SK-N-SH (cell line): ENCODE measurements at regions not wholly inside any gene's neighbourhood (a gene's known extent, or its start where the extent isn't known, plus 50 kb on each side); places are given as distances from the start of the nearest gene placed in this dataset.

Experiments used
- CTCF ChIA-PET: fragments of 300-600, 350-600 bp; formaldehyde crosslinking; extraction: SDS; loops from one replicate; lab custom pipeline; 2021; lab: Yijun Ruan, JAX
- POLR2A ChIA-PET: fragments of 350-600 bp; sonication (Branson Sonifier 250); formaldehyde crosslinking; extraction: SDS; loops from one replicate; lab custom pipeline; 2020; ENCODE audit warnings: antibody characterized with exemption, inconsistent platforms; lab: Yijun Ruan, JAX
- DNase-seq: peaks from one replicate; pipeline ENCODE4 v3.0.0; 2012
- H2AFZ ChIP-seq: fragments of 200-600 bp; sonication (generic); 2 replicates; pipeline ENCODE4 v1.8.1; 2016; ENCODE audit warnings: antibody characterized with exemption, mild to moderate bottlenecking, low read depth
- H3F3A ChIP-seq: fragments of 200-600 bp; sonication (generic); replicated peaks from 2 replicates; pipeline ENCODE3; 2016; ENCODE audit warnings: antibody characterized with exemption, mild to moderate bottlenecking; ENCODE audit not compliant: insufficient read depth
- H3K27ac ChIP-seq, 2 experiments: fragments of 200-500 bp in 1 of 2; fragments of 200-600 bp in 1 of 2; sonication (Bioruptor generic) in 1 of 2; sonication (generic), shearing (Covaris generic) in 1 of 2; 2 replicates each; pipeline versions ENCODE4 v1.5.1 to v1.6.1; 2014 to 2016; ENCODE audit warnings: low read depth in 2 of 2, inconsistent platforms in 1 of 2, low read length in 1 of 2, mild to moderate bottlenecking in 1 of 2, mixed read lengths in 1 of 2
- H3K27me3 ChIP-seq: fragments of 200-600 bp; sonication (generic), shearing (Covaris generic); 2 replicates; pipeline ENCODE4 v1.6.1; 2016; ENCODE audit warnings: mixed run types; ENCODE audit not compliant: insufficient read depth
- H3K36me3 ChIP-seq, 2 experiments: fragments of 200-500 bp in 1 of 2; fragments of 200-600 bp in 1 of 2; sonication (Bioruptor generic) in 1 of 2; sonication (generic) in 1 of 2; replicated peaks in 1 of 2; 2 replicates each; pipeline versions ENCODE3 to v1.5.1; 2014 to 2016; ENCODE audit warnings: low read length in 1 of 2, mild to moderate bottlenecking in 1 of 2; ENCODE audit not compliant: insufficient read depth in 2 of 2, control insufficient read depth in 1 of 2
- H3K4me1 ChIP-seq, 2 experiments: fragments of 200-500 bp in 1 of 2; fragments of 200-600 bp in 1 of 2; sonication (Bioruptor generic) in 1 of 2; sonication (generic), shearing (Covaris generic) in 1 of 2; 2 replicates each; pipeline versions ENCODE4 v1.5.1 to v1.6.1; 2014 to 2016; ENCODE audit warnings: low read depth in 1 of 2, low read length in 1 of 2, mixed run types in 1 of 2; ENCODE audit not compliant: insufficient read depth in 2 of 2, control insufficient read depth in 1 of 2
- H3K4me2 ChIP-seq: fragments of 200-600 bp; sonication (generic), shearing (Covaris generic); 2 replicates; pipeline ENCODE4 v1.6.1; 2017; ENCODE audit warnings: mixed run types
- H3K4me3 ChIP-seq, 2 experiments: fragments of 200-500 bp in 1 of 2; fragments of 200-600 bp in 1 of 2; sonication (Bioruptor generic) in 1 of 2; sonication (generic), shearing (Covaris generic) in 1 of 2; 2 replicates each; pipeline versions ENCODE4 v1.5.1 to v1.8.1; 2014 to 2016; ENCODE audit warnings: low read depth in 2 of 2, inconsistent platforms in 1 of 2, low read length in 1 of 2, mild to moderate bottlenecking in 1 of 2, mixed read lengths in 1 of 2, moderate library complexity in 1 of 2
- H3K79me2 ChIP-seq: fragments of 200-600 bp; sonication (generic); 2 replicates; pipeline ENCODE4 v1.8.1; 2017; ENCODE audit warnings: mild to moderate bottlenecking; ENCODE audit not compliant: insufficient read depth
- H3K9ac ChIP-seq: fragments of 200-600 bp; sonication (generic); 2 replicates; pipeline ENCODE4 v1.6.1; 2017; ENCODE audit warnings: mixed run types
- H3K9me2 ChIP-seq: fragments of 200-600 bp; sonication (generic); 2 replicates; pipeline ENCODE4 v1.6.1; 2017; ENCODE audit warnings: mixed run types
- H3K9me3 ChIP-seq: fragments of 200-600 bp; sonication (generic); 2 replicates; pipeline ENCODE4 v1.6.1; 2017; ENCODE audit warnings: mixed run types, mild to moderate bottlenecking, moderate library complexity
- H4K20me1 ChIP-seq: fragments of 200-600 bp; sonication (generic); 2 replicates; pipeline ENCODE4 v1.6.1; 2017; ENCODE audit warnings: mild to moderate bottlenecking, mixed run types; ENCODE audit not compliant: insufficient read depth
- CHD2 ChIP-seq: fragments of 150-350 bp; IDR thresholded peaks from 2 replicates; pipeline ENCODE4 v1.6.1; 2018; ENCODE audit warnings: low read length; ENCODE audit not compliant: partially characterized antibody
- CTCF ChIP-seq: fragments of 200-600 bp; sonication (generic); IDR thresholded peaks from 2 replicates; pipeline ENCODE4 v1.6.1; 2017; ENCODE audit warnings: antibody characterized with exemption, mild to moderate bottlenecking, moderate library complexity
- ELF1 ChIP-seq: IDR thresholded peaks from 2 replicates; pipeline ENCODE4 v1.4.0; 2012
- EZH2phosphoT487 ChIP-seq: fragments of 200-600 bp; sonication (generic); IDR thresholded peaks from 2 replicates; pipeline ENCODE4 v1.6.1; 2017; ENCODE audit warnings: low read depth, mixed run types, mild to moderate bottlenecking, antibody characterized with exemption, moderate library complexity, borderline replicate concordance
- FOSL2 ChIP-seq: IDR thresholded peaks from 2 replicates; pipeline ENCODE4 v1.4.0; 2012; ENCODE audit warnings: low read depth, mild to moderate bottlenecking, moderate library complexity, borderline replicate concordance
- FOXJ3 ChIP-seq: sonication (generic); formaldehyde crosslinking; IDR thresholded peaks from 2 replicates; pipeline ENCODE4 v1.5.1; 2020; ENCODE audit warnings: mild to moderate bottlenecking, missing genetic modification reagents
- GATA2 ChIP-seq: sonication (generic); formaldehyde crosslinking; IDR thresholded peaks from 2 replicates; pipeline ENCODE4 v1.5.0; 2020; ENCODE audit warnings: mild to moderate bottlenecking, missing genetic modification reagents
- IRF3 ChIP-seq: fragments of 150-350 bp; IDR thresholded peaks from 2 replicates; pipeline ENCODE4 v1.6.1; 2016; ENCODE audit warnings: mild to moderate bottlenecking, low read depth, low read length
- JUND ChIP-seq: IDR thresholded peaks from 2 replicates; pipeline ENCODE4 v1.4.0; 2012
- MEF2A ChIP-seq: IDR thresholded peaks from 2 replicates; pipeline ENCODE4 v1.4.0; 2012; ENCODE audit warnings: low read depth, borderline replicate concordance
- NFIC ChIP-seq: IDR thresholded peaks from 2 replicates; pipeline ENCODE4 v1.4.0; 2012; ENCODE audit warnings: borderline replicate concordance
- PBX3 ChIP-seq: IDR thresholded peaks from 2 replicates; pipeline ENCODE4; 2012
- RAD21 ChIP-seq: IDR thresholded peaks from 2 replicates; pipeline ENCODE4 v1.6.1; 2012; ENCODE audit warnings: mild to moderate bottlenecking, low read length
- RCOR1 ChIP-seq: fragments of 150-350 bp; IDR thresholded peaks from 2 replicates; pipeline ENCODE4 v1.6.1; 2017; ENCODE audit warnings: antibody characterized with exemption, low read length
- RFX5 ChIP-seq: IDR thresholded peaks from 2 replicates; pipeline ENCODE4 v1.6.1; 2012; ENCODE audit warnings: mild to moderate bottlenecking, improper control_type of control experiment, low read length
- RXRA ChIP-seq: IDR thresholded peaks from 2 replicates; pipeline ENCODE4 v1.4.0; 2012; ENCODE audit warnings: low read depth, mild to moderate bottlenecking, borderline replicate concordance
- SIN3A ChIP-seq: IDR thresholded peaks from 2 replicates; pipeline ENCODE4 v1.6.1; 2012; ENCODE audit warnings: low read depth, mild to moderate bottlenecking, low read length, moderate library complexity, borderline replicate concordance
- TAF1 ChIP-seq: IDR thresholded peaks from 2 replicates; pipeline ENCODE4 v1.6.1; 2012; ENCODE audit warnings: low read depth, mild to moderate bottlenecking, low read length, moderate library complexity, borderline replicate concordance
- TCF12 ChIP-seq: IDR thresholded peaks from 2 replicates; pipeline ENCODE4 v1.4.0; 2012
- USF1 ChIP-seq: IDR thresholded peaks from 2 replicates; pipeline ENCODE4 v1.4.0; 2012; ENCODE audit warnings: low read depth, borderline replicate concordance
- WGBS: methylation state at CpG from one replicate; pipeline ENCODE4 v1.1.6; 2017; ENCODE audit warnings: low lambda C conversion rate; 5-methylcytosine and 5-hydroxymethylcytosine counted together

GRCh38 chr18:56323673-56324072 lies 314.7 kb downstream of the TXNL1 start:
- H3K79me2 ChIP-seq = no peaks in the 10 kb centered on the region
- WGBS = 94% methylated on average over 4 of the region's 4 CpGs
- no peak for TF ChIP-seq FOXJ3
- no peak for TF ChIP-seq MEF2A
- no peak for TF ChIP-seq IRF3
- no peak for TF ChIP-seq CTCF
- no peak for TF ChIP-seq RXRA
- no peak for TF ChIP-seq RFX5
- TF ChIP-seq ELF1 = no peak
- TF ChIP-seq JUND = no peak
- no peak for TF ChIP-seq USF1
- TF ChIP-seq RCOR1 = no peak
- no peak for TF ChIP-seq RAD21
- no peak for TF ChIP-seq TAF1
- no peak for TF ChIP-seq TCF12
- TF ChIP-seq PBX3 = no peak
- no peak for TF ChIP-seq EZH2phosphoT487
- TF ChIP-seq SIN3A = no peak
- TF ChIP-seq NFIC = no peak
- TF ChIP-seq FOSL2 = no peak
- TF ChIP-seq GATA2 (CRISPR knock-in tag) = no peak
- no peak for TF ChIP-seq CHD2
- H3K4me3 ChIP-seq = no peak overlapping the region
- H2AFZ ChIP-seq = no peak overlapping the region
- H4K20me1 ChIP-seq = no peaks in the 10 kb centered on the region
- ChIA-PET CTCF (interaction anchor here (1.3 to 1.5 kb wide), 2 partner anchors 10 to 1089 kb away, joined by 3 read pairs; no protein-coding TSS in a partner anchor), POLR2A (no interaction called here)
- no peak overlapping the region for H3K4me2 ChIP-seq
- no peaks in the 10 kb centered on the region for H3K9me2 ChIP-seq
- H3K4me1 ChIP-seq = peaks cover 0 to 13% of the 10 kb centered on the region in 2 experiments; a peak in 2 of 4 replicates
- no peak for DNase-seq
- H3K27ac ChIP-seq = peak overlapping the region in 1 of 2 experiments; percentile 75; a peak in 1 of 4 replicates
- H3F3A ChIP-seq = no peaks in the 10 kb centered on the region
- no peaks in the 10 kb centered on the region for H3K9me3 ChIP-seq
- H3K9ac ChIP-seq = no peak overlapping the region
- no peaks in the 10 kb centered on the region for H3K27me3 ChIP-seq
- no peaks in the 10 kb centered on the region for H3K36me3 ChIP-seq
